GM19328 (cell line): ENCODE measurements at regions not wholly inside any gene's neighbourhood (a gene's known extent, or its start where the extent isn't known, plus 50 kb on each side); places are given as distances from the start of the nearest gene placed in this dataset.

Experiments
- ATAC-seq: cut with Tn5 transposase; IDR thresholded peaks from one replicate; pipeline ENCODE4 v1.9.1; 2021; ENCODE audit warnings: mild to moderate bottlenecking, moderate library complexity; ENCODE audit not compliant: unreplicated experiment

DNA sequence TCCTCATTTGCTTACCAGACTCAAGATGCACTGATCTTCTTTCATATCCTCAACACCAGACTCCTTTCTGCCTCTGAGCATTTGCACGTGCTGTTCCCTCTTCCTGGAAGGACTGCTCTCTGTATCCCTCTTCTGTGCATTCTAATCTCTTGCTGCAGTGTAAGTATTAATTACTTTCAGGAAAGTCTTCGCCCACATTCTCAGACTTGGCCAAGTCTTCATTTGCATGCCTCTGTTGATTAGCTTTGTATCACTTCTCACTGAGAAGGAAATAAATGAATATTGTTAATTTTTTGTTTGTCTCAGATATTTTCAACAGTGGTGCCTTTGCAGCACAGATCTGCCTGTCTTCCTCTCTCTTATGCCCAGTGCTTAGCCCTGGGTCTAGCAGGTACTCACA, 50.3 kb upstream of the RAB3GAP2 start:
- no peak for ATAC-seq
